SU-DHL-6 (cell line): ENCODE measurements at regions not wholly inside any gene's neighbourhood (a gene's known extent, or its start where the extent isn't known, plus 50 kb on each side); places are given as distances from the start of the nearest gene placed in this dataset.

Experiments used
- EZH2phosphoT487 ChIP-seq: fragments of 200-600 bp; sonication (generic), shearing (Covaris generic); conservative IDR thresholded peaks from 2 replicates; pipeline ENCODE4 v1.6.1; 2018; ENCODE audit warnings: mild to moderate bottlenecking, antibody characterized with exemption, low read length, moderate library complexity, mixed read lengths
- TF ChIP-seq, protein P1 (sequence below): fragments of 200-600 bp; sonication (generic); IDR thresholded peaks from one replicate; pipeline ENCODE4 v1.5.1; 2017; ENCODE audit warnings: antibody characterized with exemption, mild to moderate bottlenecking, low read length, moderate library complexity; ENCODE audit not compliant: insufficient read depth, poor library complexity, severe bottlenecking

DNA sequence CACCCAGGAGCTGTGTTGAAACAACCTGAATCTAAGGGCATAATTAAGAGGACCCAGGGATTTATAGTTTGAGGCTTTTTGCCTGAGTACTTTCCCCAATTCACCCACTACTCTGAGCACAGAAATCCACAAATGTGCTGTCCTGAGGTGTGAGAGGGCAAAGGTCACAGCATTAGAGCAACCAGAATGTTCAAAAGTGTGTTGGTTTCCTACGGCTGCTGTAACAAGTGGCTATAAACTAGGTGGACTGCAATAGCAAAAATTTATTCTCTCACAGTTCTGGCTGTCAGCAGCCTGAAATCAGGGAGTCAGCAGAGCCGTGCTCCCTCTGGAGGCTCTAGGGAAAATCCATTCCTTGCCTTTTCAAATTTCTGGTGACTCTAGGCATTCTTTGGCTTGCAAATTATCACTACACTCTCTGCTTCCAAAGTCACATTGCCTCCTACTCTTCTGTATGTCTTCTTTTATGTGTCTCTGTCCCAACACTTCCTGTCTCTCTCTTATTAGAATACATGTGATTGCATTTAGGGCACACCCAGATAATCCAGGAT lies 91.4 kb upstream of the TACR1 start:
- TF ChIP-seq, protein P1, sequence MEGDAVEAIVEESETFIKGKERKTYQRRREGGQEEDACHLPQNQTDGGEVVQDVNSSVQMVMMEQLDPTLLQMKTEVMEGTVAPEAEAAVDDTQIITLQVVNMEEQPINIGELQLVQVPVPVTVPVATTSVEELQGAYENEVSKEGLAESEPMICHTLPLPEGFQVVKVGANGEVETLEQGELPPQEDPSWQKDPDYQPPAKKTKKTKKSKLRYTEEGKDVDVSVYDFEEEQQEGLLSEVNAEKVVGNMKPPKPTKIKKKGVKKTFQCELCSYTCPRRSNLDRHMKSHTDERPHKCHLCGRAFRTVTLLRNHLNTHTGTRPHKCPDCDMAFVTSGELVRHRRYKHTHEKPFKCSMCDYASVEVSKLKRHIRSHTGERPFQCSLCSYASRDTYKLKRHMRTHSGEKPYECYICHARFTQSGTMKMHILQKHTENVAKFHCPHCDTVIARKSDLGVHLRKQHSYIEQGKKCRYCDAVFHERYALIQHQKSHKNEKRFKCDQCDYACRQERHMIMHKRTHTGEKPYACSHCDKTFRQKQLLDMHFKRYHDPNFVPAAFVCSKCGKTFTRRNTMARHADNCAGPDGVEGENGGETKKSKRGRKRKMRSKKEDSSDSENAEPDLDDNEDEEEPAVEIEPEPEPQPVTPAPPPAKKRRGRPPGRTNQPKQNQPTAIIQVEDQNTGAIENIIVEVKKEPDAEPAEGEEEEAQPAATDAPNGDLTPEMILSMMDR = no peak
- no peak for TF ChIP-seq EZH2phosphoT487
